ENCODE measurements at regions not wholly inside any gene's neighbourhood (a gene's known extent, or its start where the extent isn't known, plus 50 kb on each side); places are given as distances from the start of the nearest gene placed in this dataset.

GRCh38 chr15:94987085-94987484, 755.7 kb downstream of the MCTP2 start (continued):
- TF ChIP-seq EMX1 (CRISPR knock-in tag; IDR thresholded peaks at IDR 0.05) (no peak), HMGA2 (CRISPR knock-in tag; IDR thresholded peaks at IDR 0.05) (no peak)

- Mint-ChIP-seq H3K9me3 (peaks cover 13% of the 10 kb centered on the region), H3K27me3 (ENCODE audit: low read depth) (no peaks in the 10 kb centered on the region), H3K36me3 (no peaks in the 10 kb centered on the region; the same call in 1 of the 2 replicates), H3K27ac (no peak overlapping the region), H3K4me1 (no peaks in the 10 kb centered on the region), H3K4me3 (no peak overlapping the region)
- ATAC-seq (no peak), DNase-seq (ENCODE audit: low spot score) (no peak)
- ChIA-PET POLR2A (no interaction called here), CTCF (no interaction called here)
- no peak for TF ChIP-seq ZNF416 (CRISPR knock-in tag; IDR thresholded peaks at IDR 0.05)
- no peak for TF ChIP-seq ZNF317 (CRISPR knock-in tag; IDR thresholded peaks at IDR 0.05; ENCODE audit: borderline replicate concordance, low read depth)
- TF ChIP-seq SOX15 (CRISPR knock-in tag; IDR thresholded peaks at IDR 0.05): no peak
- no peak for TF ChIP-seq FOXJ3 (CRISPR knock-in tag; IDR thresholded peaks at IDR 0.05; ENCODE audit: borderline replicate concordance)
- TF ChIP-seq RELA (CRISPR knock-in tag; IDR thresholded peaks at IDR 0.05; ENCODE audit: borderline replicate concordance): no peak
- no peak for TF ChIP-seq ZNF396 (CRISPR knock-in tag; IDR thresholded peaks at IDR 0.05; ENCODE audit: borderline replicate concordance)
- TF ChIP-seq NR2C2 (CRISPR knock-in tag; IDR thresholded peaks at IDR 0.05): no peak
- no peak for TF ChIP-seq ZNF281 (CRISPR knock-in tag; IDR thresholded peaks at IDR 0.05)
- TF ChIP-seq NFYB (CRISPR knock-in tag; conservative IDR thresholded peaks at IDR 0.05; ENCODE audit: low read depth): no peak
- no peak for TF ChIP-seq ARID4B (CRISPR knock-in tag; IDR thresholded peaks at IDR 0.05; ENCODE audit: borderline replicate concordance)
- no peak for TF ChIP-seq CDX4 (CRISPR knock-in tag; IDR thresholded peaks at IDR 0.05; ENCODE audit: borderline replicate concordance)
- no peak for TF ChIP-seq ZNF425 (CRISPR knock-in tag; conservative IDR thresholded peaks at IDR 0.05)
- TF ChIP-seq NFE2L1 (CRISPR knock-in tag; IDR thresholded peaks at IDR 0.05): no peak
- no peak for TF ChIP-seq ZBTB21 (CRISPR knock-in tag; IDR thresholded peaks at IDR 0.05; ENCODE audit: borderline replicate concordance)
- TF ChIP-seq ZNF219 (CRISPR knock-in tag; IDR thresholded peaks at IDR 0.05; ENCODE audit: borderline replicate concordance): no peak
- no peak for TF ChIP-seq ZNF512 (CRISPR knock-in tag; IDR thresholded peaks at IDR 0.05; ENCODE audit: borderline replicate concordance)
- TF ChIP-seq AFF4 (CRISPR knock-in tag; IDR thresholded peaks at IDR 0.05; ENCODE audit: borderline replicate concordance): no peak
- TF ChIP-seq E2F1 (CRISPR knock-in tag; IDR thresholded peaks at IDR 0.05): no peak
Observed at GRCh38 chr15:94991718-94992117, 760.4 kb downstream of the MCTP2 start.
